Karpas-422 (cell line): ENCODE measurements at regions not wholly inside any gene's neighbourhood (a gene's known extent, or its start where the extent isn't known, plus 50 kb on each side); places are given as distances from the start of the nearest gene placed in this dataset.

Experiments
- DNase-seq: peaks from one replicate; pipeline ENCODE4 v3.0.0-alpha.2; 2015
- H2AFZ ChIP-seq: fragments of 200-600 bp; sonication (generic); 2 replicates; pipeline ENCODE4 v1.6.1; 2014; ENCODE audit warnings: antibody characterized with exemption, low read length, mixed read lengths
- H3K27ac ChIP-seq: fragments of 200-600 bp; sonication (generic); 2 replicates; pipeline ENCODE4 v1.5.1; 2014; ENCODE audit warnings: mild to moderate bottlenecking, low read length, moderate library complexity
- H3K27me3 ChIP-seq: fragments of 200-600 bp; sonication (generic); 2 replicates; pipeline ENCODE4 v1.6.1; 2014; ENCODE audit warnings: low read length, mixed read lengths
- H3K36me3 ChIP-seq: fragments of 200-600 bp; sonication (generic); 2 replicates; pipeline ENCODE4 v1.6.1; 2014; ENCODE audit warnings: low read length, mixed read lengths; ENCODE audit not compliant: insufficient read depth
- H3K4me1 ChIP-seq: fragments of 200-600 bp; sonication (generic); 2 replicates; pipeline ENCODE4 v1.6.1; 2014; ENCODE audit warnings: mild to moderate bottlenecking, low read length, mixed read lengths
- H3K4me2 ChIP-seq: fragments of 200-600 bp; sonication (generic); 2 replicates; pipeline ENCODE4 v1.6.1; 2014; ENCODE audit warnings: low read length, low read depth, mild to moderate bottlenecking; ENCODE audit not compliant: poor library complexity, severe bottlenecking
- H3K4me3 ChIP-seq: fragments of 200-600 bp; sonication (generic); 2 replicates; pipeline ENCODE4 v1.5.1; 2014; ENCODE audit warnings: mild to moderate bottlenecking, antibody characterized with exemption, low read length, mixed read lengths
- H3K79me2 ChIP-seq: fragments of 200-600 bp; sonication (generic); 2 replicates; pipeline ENCODE4 v1.6.1; 2014; ENCODE audit warnings: mild to moderate bottlenecking, low read length, mixed read lengths
- H3K9ac ChIP-seq: fragments of 200-600 bp; sonication (generic); 2 replicates; pipeline ENCODE4 v1.6.0; 2014; ENCODE audit warnings: low read length
- H3K9me2 ChIP-seq: fragments of 200-600 bp; sonication (generic), shearing (Covaris generic); replicated peaks from 2 replicates; pipeline ENCODE4 v1.6.0; 2014; ENCODE audit warnings: mild to moderate bottlenecking, low read length, moderate library complexity; ENCODE audit not compliant: insufficient read depth
- H3K9me3 ChIP-seq: fragments of 300-700, 200-600 bp; sonication (generic); 2 replicates; pipeline ENCODE4 v1.6.1; 2014; ENCODE audit warnings: low read length, mixed read lengths
- H4K20me1 ChIP-seq: fragments of 200-600 bp; sonication (generic); 2 replicates; pipeline ENCODE4 v1.6.1; 2014; ENCODE audit warnings: mild to moderate bottlenecking, antibody characterized with exemption, low read length, low read depth; ENCODE audit not compliant: insufficient read depth

- H3K4me3 ChIP-seq = no peak overlapping the region
- H3K9ac ChIP-seq = no peak overlapping the region
- H3K79me2 ChIP-seq = no peaks in the 10 kb centered on the region
- H3K27me3 ChIP-seq = no peaks in the 10 kb centered on the region
- no peaks in the 10 kb centered on the region for H3K36me3 ChIP-seq
- H4K20me1 ChIP-seq = no peaks in the 10 kb centered on the region
- H3K9me2 ChIP-seq = no peaks in the 10 kb centered on the region
- DNase-seq = no peak
- no peak overlapping the region for H3K27ac ChIP-seq
- no peak overlapping the region for H2AFZ ChIP-seq
- H3K4me1 ChIP-seq = no peaks in the 10 kb centered on the region
- H3K9me3 ChIP-seq = no peaks in the 10 kb centered on the region
- H3K4me2 ChIP-seq = no peak overlapping the region
These were observed 154.4 kb downstream of the TMEM18 start for GRCh38 chr2:522776-523175.

- no peak overlapping the region for H2AFZ ChIP-seq
- H3K79me2 ChIP-seq = no peaks in the 10 kb centered on the region
- DNase-seq = no peak
- no peaks in the 10 kb centered on the region for H3K36me3 ChIP-seq
- H3K9ac ChIP-seq = no peak overlapping the region
- H4K20me1 ChIP-seq = no peaks in the 10 kb centered on the region
- no peak overlapping the region for H3K4me3 ChIP-seq
- H3K27ac ChIP-seq = no peak overlapping the region
- no peaks in the 10 kb centered on the region for H3K4me1 ChIP-seq
- no peaks in the 10 kb centered on the region for H3K9me2 ChIP-seq
- H3K27me3 ChIP-seq = no peaks in the 10 kb centered on the region
- no peaks in the 10 kb centered on the region for H3K9me3 ChIP-seq
- H3K4me2 ChIP-seq = no peak overlapping the region
These were observed 155.2 kb downstream of the TMEM18 start for GRCh38 chr2:521853-522530.

- no peaks in the 10 kb centered on the region for H4K20me1 ChIP-seq
- H3K4me1 ChIP-seq = no peaks in the 10 kb centered on the region
- no peak overlapping the region for H3K4me3 ChIP-seq
- H3K9me3 ChIP-seq = no peaks in the 10 kb centered on the region
- no peak for DNase-seq
- H3K4me2 ChIP-seq = no peak overlapping the region
- no peak overlapping the region for H2AFZ ChIP-seq
- no peaks in the 10 kb centered on the region for H3K27me3 ChIP-seq
- no peaks in the 10 kb centered on the region for H3K9me2 ChIP-seq
- H3K27ac ChIP-seq = no peak overlapping the region
- H3K36me3 ChIP-seq = no peaks in the 10 kb centered on the region
- H3K9ac ChIP-seq = no peak overlapping the region
- H3K79me2 ChIP-seq = no peaks in the 10 kb centered on the region
These were observed 156.4 kb downstream of the TMEM18 start for GRCh38 chr2:520663-521340.

GRCh38 chr2:516944-517343 is 160.3 kb downstream of the TMEM18 start:
- no peaks in the 10 kb centered on the region for H3K79me2 ChIP-seq
- H3K4me3 ChIP-seq = no peak overlapping the region

GRCh38 chr2:516131-516530 is 161.1 kb downstream of the TMEM18 start:
- Histone ChIP-seq H3K9me3 (no peaks in the 10 kb centered on the region), H4K20me1 (no peaks in the 10 kb centered on the region), H3K9me2 (no peaks in the 10 kb centered on the region), H2AFZ (no peak overlapping the region), H3K4me1 (no peaks in the 10 kb centered on the region), H3K79me2 (no peaks in the 10 kb centered on the region), H3K4me2 (no peak overlapping the region), H3K9ac (no peak overlapping the region), H3K36me3 (no peaks in the 10 kb centered on the region), H3K4me3 (no peak overlapping the region), H3K27me3 (no peaks in the 10 kb centered on the region), H3K27ac (no peak overlapping the region)
- DNase-seq = no peak

More at GRCh38 chr2:516944-517343, 160.3 kb downstream of the TMEM18 start:
- H3K27me3 ChIP-seq = no peaks in the 10 kb centered on the region
- H3K27ac ChIP-seq = no peak overlapping the region
- no peak overlapping the region for H3K4me2 ChIP-seq
- DNase-seq = no peak
- H3K9me3 ChIP-seq = no peaks in the 10 kb centered on the region
- no peaks in the 10 kb centered on the region for H3K4me1 ChIP-seq
- no peak overlapping the region for H3K9ac ChIP-seq
- H3K36me3 ChIP-seq = no peaks in the 10 kb centered on the region
- no peak overlapping the region for H2AFZ ChIP-seq
- no peaks in the 10 kb centered on the region for H4K20me1 ChIP-seq
- no peaks in the 10 kb centered on the region for H3K9me2 ChIP-seq

GRCh38 chr2:515441-516127 is 161.6 kb downstream of the TMEM18 start:
- no peaks in the 10 kb centered on the region for H3K9me3 ChIP-seq
- no peaks in the 10 kb centered on the region for H3K27me3 ChIP-seq
- H2AFZ ChIP-seq = no peak overlapping the region
- no peaks in the 10 kb centered on the region for H4K20me1 ChIP-seq
- H3K4me2 ChIP-seq = no peak overlapping the region
- H3K4me1 ChIP-seq = no peaks in the 10 kb centered on the region
- no peak overlapping the region for H3K27ac ChIP-seq
- H3K9me2 ChIP-seq = no peaks in the 10 kb centered on the region
- H3K79me2 ChIP-seq = no peaks in the 10 kb centered on the region
- H3K9ac ChIP-seq = no peak overlapping the region
- no peak overlapping the region for H3K4me3 ChIP-seq
- H3K36me3 ChIP-seq = no peaks in the 10 kb centered on the region
- DNase-seq = no peak

GRCh38 chr2:513981-514706 is 163.1 kb downstream of the TMEM18 start:
- no peaks in the 10 kb centered on the region for H3K9me3 ChIP-seq
- no peaks in the 10 kb centered on the region for H3K4me1 ChIP-seq
- no peak for DNase-seq
- H2AFZ ChIP-seq = no peak overlapping the region
- no peak overlapping the region for H3K4me3 ChIP-seq
- H3K79me2 ChIP-seq = no peaks in the 10 kb centered on the region
- H3K36me3 ChIP-seq = no peaks in the 10 kb centered on the region
- no peak overlapping the region for H3K27ac ChIP-seq
- no peaks in the 10 kb centered on the region for H4K20me1 ChIP-seq
- no peak overlapping the region for H3K4me2 ChIP-seq
- H3K9ac ChIP-seq = no peak overlapping the region
- no peaks in the 10 kb centered on the region for H3K27me3 ChIP-seq
- H3K9me2 ChIP-seq = no peaks in the 10 kb centered on the region

- no peaks in the 10 kb centered on the region for H3K36me3 ChIP-seq
These were observed 166.4 kb downstream of the TMEM18 start for GRCh38 chr2:510839-511238.

More at GRCh38 chr2:510839-511238, 166.4 kb downstream of the TMEM18 start:
- DNase-seq = no peak
- Histone ChIP-seq H3K9me2 (no peaks in the 10 kb centered on the region), H3K4me1 (no peaks in the 10 kb centered on the region), H3K9ac (no peak overlapping the region), H3K79me2 (no peaks in the 10 kb centered on the region), H3K27me3 (no peaks in the 10 kb centered on the region), H3K4me3 (no peak overlapping the region), H3K4me2 (no peak overlapping the region), H2AFZ (no peak overlapping the region), H3K9me3 (no peaks in the 10 kb centered on the region), H4K20me1 (no peaks in the 10 kb centered on the region), H3K27ac (no peak overlapping the region)
